NAMALWA (cell line): ENCODE measurements at regions not wholly inside any gene's neighbourhood (a gene's known extent, or its start where the extent isn't known, plus 50 kb on each side); places are given as distances from the start of the nearest gene placed in this dataset.
"Not testable (repeated sequence)": the region's sequence is repeated elsewhere in the genome, so short reads cannot be mapped to it uniquely, and the experiment has no call there.

Source experiments
- DNase-seq: peaks from one replicate; pipeline ENCODE4 v3.0.0-alpha.2; 2015; ENCODE audit warnings: low spot score

GRCh38 chr2:18986046-18986445, 372.4 kb downstream of the OSR1 start:
- no peak for DNase-seq

GRCh38 chr2:18980786-18981430, 377.5 kb downstream of the OSR1 start:
- no peak for DNase-seq

GRCh38 chr2:18980104-18980785, 378.2 kb downstream of the OSR1 start:
- no peak for DNase-seq

GRCh38 chr2:18977409-18977808, 381.0 kb downstream of the OSR1 start:
- no peak for DNase-seq

- DNase-seq, result peak; percentile 26
Measured at GRCh38 chr2:18976168-18976961, 382.1 kb downstream of the OSR1 start.

GRCh38 chr2:18975506-18976167, 382.8 kb downstream of the OSR1 start:
- no peak for DNase-seq

GRCh38 chr2:18971628-18972027, 382.3 kb upstream of the NT5C1B start:
- no peak for DNase-seq

- no peak for DNase-seq
Measured at GRCh38 chr2:18971069-18971378, 381.7 kb upstream of the NT5C1B start.

GRCh38 chr2:18966131-18966530, 376.8 kb upstream of the NT5C1B start:
- DNase-seq, result no peak

GRCh38 chr2:18963739-18964256, 374.4 kb upstream of the NT5C1B start:
- DNase-seq, result not testable (repeated sequence)

- no peak for DNase-seq
Measured at GRCh38 chr2:18961991-18962421, 372.6 kb upstream of the NT5C1B start.

- DNase-seq, result no peak
Measured at GRCh38 chr2:18959952-18960717, 370.8 kb upstream of the NT5C1B start.

- DNase-seq, result no peak
Measured at GRCh38 chr2:18959200-18959599, 369.8 kb upstream of the NT5C1B start.

GRCh38 chr2:18957909-18958308, 368.5 kb upstream of the NT5C1B start:
- no peak for DNase-seq

GRCh38 chr2:18950361-18950851, 361.0 kb upstream of the NT5C1B start:
- DNase-seq, result no peak

GRCh38 chr2:18949871-18950270, 360.5 kb upstream of the NT5C1B start:
- DNase-seq, result no peak

- DNase-seq, result peak; percentile 14
Measured at GRCh38 chr2:18940184-18940583, 350.8 kb upstream of the NT5C1B start.

GRCh38 chr2:18939740-18940139, 350.4 kb upstream of the NT5C1B start:
- DNase-seq, result not testable (repeated sequence)

GRCh38 chr2:18934886-18935285, 345.5 kb upstream of the NT5C1B start:
- DNase-seq, result no peak

GRCh38 chr2:18932853-18933252, 343.5 kb upstream of the NT5C1B start:
- DNase-seq, result no peak

- DNase-seq, result no peak
Measured at GRCh38 chr2:18930971-18931370, 341.6 kb upstream of the NT5C1B start.
